ENCODE measurements at regions not wholly inside any gene's neighbourhood (a gene's known extent, or its start where the extent isn't known, plus 50 kb on each side); places are given as distances from the start of the nearest gene placed in this dataset.

DNA sequence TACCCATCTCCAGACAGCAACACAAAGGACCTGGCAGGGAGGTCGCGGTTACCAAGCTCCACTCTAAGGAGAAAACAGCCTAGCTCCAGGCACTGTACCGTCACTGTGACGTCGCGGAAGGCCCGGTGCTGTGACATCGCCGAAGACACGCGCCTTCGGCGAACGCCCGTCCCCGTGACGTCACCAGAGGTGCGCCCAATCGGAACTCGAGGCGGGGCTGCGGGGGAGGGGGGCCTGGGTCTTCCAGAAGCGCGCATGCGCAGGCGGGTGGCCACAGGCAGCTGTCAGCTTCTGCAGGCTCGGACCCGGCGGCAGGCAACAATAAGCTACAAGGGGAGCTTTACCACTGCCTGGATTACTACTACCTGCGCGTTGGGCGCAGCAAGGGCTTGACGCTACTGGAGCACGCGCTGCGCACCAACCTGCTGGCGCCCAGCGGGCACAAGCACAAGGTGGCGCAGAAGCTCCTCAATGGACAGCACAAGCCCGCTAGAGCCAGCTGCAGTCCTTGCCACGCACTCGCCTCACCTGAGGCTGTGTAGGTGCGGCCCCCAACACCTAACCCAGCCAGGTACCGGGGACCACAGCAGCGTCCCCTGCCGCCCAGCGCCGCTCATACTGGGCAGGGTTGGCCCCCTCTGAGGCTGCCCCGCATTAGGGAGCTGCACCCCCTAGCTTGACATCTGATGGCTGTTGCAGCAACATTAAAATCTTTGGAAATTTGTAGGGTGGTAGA lies 208.4 kb downstream of the TPST1 start:
- peaks cover 0 to 5% (median 0%) of the 10 kb centered on the region in 3 donors for H3K36me3 ChIP-seq (ENCODE audit: control insufficient read depth in 2 of 3, insufficient read depth in 3 of 3, low read length in 3 of 3)
- peak overlapping the region; percentile 16 to 76 for H3K27ac ChIP-seq (ENCODE audit: low read depth in 2 of 2, low read length in 2 of 2)
- FAIRE-seq (no peak), DNase-seq (peak; percentile 94 to 98 (median 97))
- H3K4me3 ChIP-seq (ENCODE audit: low read length in 3 of 3) = peak overlapping the region; percentile 52 to 76 (median 71)
- intact Hi-C loops (cut with DNase I) = no loop called here
- H3K9ac ChIP-seq (ENCODE audit: low read length in 3 of 3) = peak overlapping the region in 2 of 3 donors; percentile 42 to 78
- H3K9me3 ChIP-seq (ENCODE audit: control insufficient read depth in 2 of 3, insufficient read depth in 1 of 3, low read length in 3 of 3) = no peaks in the 10 kb centered on the region
- no peaks in the 10 kb centered on the region for H3K27me3 ChIP-seq (ENCODE audit: control insufficient read depth, insufficient read depth, low read length)
- peaks cover 0 to 3% (median 0%) of the 10 kb centered on the region in 3 donors for H3K4me1 ChIP-seq (ENCODE audit: control insufficient read depth in 2 of 3, insufficient read depth in 2 of 3, low read depth in 1 of 3, low read length in 3 of 3)
- TF ChIP-seq, protein P1, sequence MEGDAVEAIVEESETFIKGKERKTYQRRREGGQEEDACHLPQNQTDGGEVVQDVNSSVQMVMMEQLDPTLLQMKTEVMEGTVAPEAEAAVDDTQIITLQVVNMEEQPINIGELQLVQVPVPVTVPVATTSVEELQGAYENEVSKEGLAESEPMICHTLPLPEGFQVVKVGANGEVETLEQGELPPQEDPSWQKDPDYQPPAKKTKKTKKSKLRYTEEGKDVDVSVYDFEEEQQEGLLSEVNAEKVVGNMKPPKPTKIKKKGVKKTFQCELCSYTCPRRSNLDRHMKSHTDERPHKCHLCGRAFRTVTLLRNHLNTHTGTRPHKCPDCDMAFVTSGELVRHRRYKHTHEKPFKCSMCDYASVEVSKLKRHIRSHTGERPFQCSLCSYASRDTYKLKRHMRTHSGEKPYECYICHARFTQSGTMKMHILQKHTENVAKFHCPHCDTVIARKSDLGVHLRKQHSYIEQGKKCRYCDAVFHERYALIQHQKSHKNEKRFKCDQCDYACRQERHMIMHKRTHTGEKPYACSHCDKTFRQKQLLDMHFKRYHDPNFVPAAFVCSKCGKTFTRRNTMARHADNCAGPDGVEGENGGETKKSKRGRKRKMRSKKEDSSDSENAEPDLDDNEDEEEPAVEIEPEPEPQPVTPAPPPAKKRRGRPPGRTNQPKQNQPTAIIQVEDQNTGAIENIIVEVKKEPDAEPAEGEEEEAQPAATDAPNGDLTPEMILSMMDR (IDR thresholded peaks at IDR 0.05; ENCODE audit: borderline replicate concordance, extremely low read depth, insufficient read depth) = no peak

GRCh38 chr7:66415659-66416265 lies 210.6 kb downstream of the TPST1 start:
- FAIRE-seq = no peak

DNA sequence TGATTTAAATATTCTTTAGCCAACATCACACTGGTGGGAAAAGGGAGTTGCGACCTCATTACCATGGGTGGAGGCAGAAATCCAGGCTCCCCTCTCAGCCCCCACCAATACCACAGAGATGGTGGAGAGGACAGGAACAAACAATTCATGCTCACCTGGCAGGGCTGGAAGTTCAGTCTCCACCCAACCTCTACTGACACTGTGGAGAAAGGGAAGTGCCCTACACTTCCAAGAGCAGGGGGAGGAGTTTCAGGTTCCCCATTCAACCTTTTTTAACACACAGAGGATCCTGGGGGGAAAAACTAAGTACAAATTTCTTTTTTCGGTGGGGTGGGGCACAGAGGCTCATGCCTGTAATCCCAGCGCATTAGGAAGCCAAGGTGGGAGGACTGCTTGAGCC lies 210.1 kb upstream of the KCTD7 start:
- Histone ChIP-seq H3K36me3 (ENCODE audit: control insufficient read depth in 2 of 3, insufficient read depth in 3 of 3, low read length in 3 of 3) (no peaks in the 10 kb centered on the region), H3K9ac (ENCODE audit: low read length in 3 of 3) (no peak overlapping the region), H3K9me3 (ENCODE audit: control insufficient read depth in 2 of 3, insufficient read depth in 1 of 3, low read length in 3 of 3) (no peaks in the 10 kb centered on the region), H3K27ac (ENCODE audit: low read depth in 2 of 2, low read length in 2 of 2) (no peak overlapping the region), H3K4me3 (ENCODE audit: low read length in 3 of 3) (no peak overlapping the region), H3K4me1 (ENCODE audit: control insufficient read depth in 2 of 3, insufficient read depth in 2 of 3, low read depth in 1 of 3, low read length in 3 of 3) (no peaks in the 10 kb centered on the region), H3K27me3 (ENCODE audit: control insufficient read depth, insufficient read depth, low read length) (no peaks in the 10 kb centered on the region)
- DNase-seq (no peak), FAIRE-seq (no peak)
- intact Hi-C loops (cut with DNase I) = no loop called here
- TF ChIP-seq, protein P1 (IDR thresholded peaks at IDR 0.05; ENCODE audit: borderline replicate concordance, extremely low read depth, insufficient read depth) = no peak

More at GRCh38 chr7:66415659-66416265, 210.6 kb downstream of the TPST1 start:
- Histone ChIP-seq H3K27ac (ENCODE audit: low read depth in 2 of 2, low read length in 2 of 2) (no peak overlapping the region), H3K27me3 (ENCODE audit: control insufficient read depth, insufficient read depth, low read length) (no peaks in the 10 kb centered on the region), H3K9ac (ENCODE audit: low read length in 3 of 3) (no peak overlapping the region), H3K9me3 (ENCODE audit: control insufficient read depth in 2 of 3, insufficient read depth in 1 of 3, low read length in 3 of 3) (no peaks in the 10 kb centered on the region), H3K4me1 (ENCODE audit: control insufficient read depth in 2 of 3, insufficient read depth in 2 of 3, low read depth in 1 of 3, low read length in 3 of 3) (peaks cover 0 to 3% (median 0%) of the 10 kb centered on the region in 3 donors), H3K36me3 (ENCODE audit: control insufficient read depth in 2 of 3, insufficient read depth in 3 of 3, low read length in 3 of 3) (peaks cover 0 to under 1% (median 0%) of the 10 kb centered on the region in 3 donors), H3K4me3 (ENCODE audit: low read length in 3 of 3) (no peak overlapping the region)
- TF ChIP-seq, protein P1 (IDR thresholded peaks at IDR 0.05; ENCODE audit: borderline replicate concordance, extremely low read depth, insufficient read depth) = no peak
- intact Hi-C loops (cut with DNase I) = no loop called here
- no peak for DNase-seq

All from kidney (tissue), 13 donors.